Fibroblast of villous mesenchyme (primary cell): ENCODE measurements at regions not wholly inside any gene's neighbourhood (a gene's known extent, or its start where the extent isn't known, plus 50 kb on each side); places are given as distances from the start of the nearest gene placed in this dataset.
A peak's percentile ranks its signal among the peaks of the same experiment; 100 is the strongest.
"Not testable (repeated sequence)": the region's sequence is repeated elsewhere in the genome, so short reads cannot be mapped to it uniquely, and the experiment has no call there.

Source experiments
- DNase-seq: peaks from one replicate; pipeline ENCODE4 v3.0.0-alpha.2; 2010; ENCODE audit warnings: low read depth
- H3K4me3 ChIP-seq: 2 replicates; pipeline ENCODE4 v1.5.1; 2011; ENCODE audit warnings: low read depth, mild to moderate bottlenecking, low read length
- CTCF ChIP-seq: IDR thresholded peaks from 2 replicates; pipeline ENCODE4 v1.5.1; 2012; ENCODE audit warnings: low read depth, mild to moderate bottlenecking, low read length; ENCODE audit not compliant: insufficient read depth

GRCh38 chr3:194061421-194062030, 74.4 kb upstream of the HES1 start:
- no peak overlapping the region for H3K4me3 ChIP-seq
- DNase-seq = peak; percentile 48
- TF ChIP-seq CTCF = no peak

DNA sequence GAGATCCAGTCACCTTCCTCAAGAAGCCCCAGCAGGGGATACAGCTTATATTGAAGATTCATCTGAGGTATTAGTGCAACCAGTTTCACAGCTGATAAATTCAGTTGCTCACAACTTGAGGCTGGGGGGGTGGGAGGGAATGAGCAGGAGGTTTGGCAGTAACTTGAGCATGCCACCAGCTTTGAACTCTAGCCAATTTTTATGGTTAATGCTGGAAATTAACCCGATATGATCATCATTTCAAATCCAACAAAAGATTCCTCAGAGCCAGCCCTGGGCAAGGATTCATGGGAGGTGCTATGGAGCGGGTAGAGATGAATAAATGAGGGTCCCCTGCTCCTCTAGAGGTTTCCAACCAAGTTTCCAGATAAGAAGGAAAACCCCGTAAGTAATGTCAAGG, 73.1 kb upstream of the HES1 start:
- no peak for TF ChIP-seq CTCF
- H3K4me3 ChIP-seq = no peak overlapping the region

DNA sequence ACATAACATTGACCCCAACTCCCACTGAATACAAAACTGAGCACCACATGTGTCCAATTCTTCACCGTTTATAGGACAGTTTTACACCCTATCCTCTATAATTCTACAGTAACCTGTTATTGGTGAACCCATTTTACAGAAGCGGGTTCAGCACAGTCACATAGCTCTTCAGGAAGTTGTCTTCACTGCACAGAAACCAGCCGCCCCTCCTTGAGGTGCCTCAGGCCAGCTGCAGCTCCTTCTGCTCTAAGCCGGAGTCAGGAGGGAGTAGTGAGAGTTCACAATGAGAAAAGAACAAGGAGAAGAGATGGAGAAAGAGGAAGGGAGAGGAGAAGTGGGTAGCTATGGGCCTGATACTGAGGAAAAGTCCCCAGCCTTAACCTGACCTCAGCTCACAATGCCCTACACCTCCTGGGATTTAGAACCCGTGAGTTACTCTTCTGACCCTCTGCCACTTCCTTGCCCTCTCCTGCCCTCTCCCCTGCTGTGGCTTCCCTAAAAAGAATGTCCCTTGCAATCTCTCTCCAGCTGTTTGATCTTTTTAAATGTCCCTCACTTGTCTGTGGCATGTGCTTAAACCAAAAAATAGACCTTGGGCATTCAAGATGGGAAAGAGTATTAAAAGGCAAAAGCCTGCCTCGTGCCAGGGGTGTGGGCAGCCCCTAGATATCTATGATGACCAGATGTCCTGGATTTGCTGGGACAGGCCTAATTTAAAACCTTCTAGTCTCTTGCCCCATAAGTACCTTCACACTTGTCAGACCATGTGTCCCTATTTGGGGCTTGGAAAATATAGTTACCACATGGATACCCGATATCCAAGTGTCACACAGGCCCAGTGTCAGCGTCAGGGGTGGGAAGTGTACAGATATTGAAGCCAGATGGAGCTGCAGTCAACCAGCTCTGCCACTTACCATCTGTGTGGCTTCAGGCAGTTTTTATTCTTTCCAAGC, 71.3 kb upstream of the HES1 start:
- no peak overlapping the region for H3K4me3 ChIP-seq
- DNase-seq = no peak
- no peak for TF ChIP-seq CTCF

More for the DNA sequence above, 73.1 kb upstream of the HES1 start:
- DNase-seq = no peak

GRCh38 chr3:194067327-194067726, 68.6 kb upstream of the HES1 start:
- DNase-seq = not testable (repeated sequence)

DNA sequence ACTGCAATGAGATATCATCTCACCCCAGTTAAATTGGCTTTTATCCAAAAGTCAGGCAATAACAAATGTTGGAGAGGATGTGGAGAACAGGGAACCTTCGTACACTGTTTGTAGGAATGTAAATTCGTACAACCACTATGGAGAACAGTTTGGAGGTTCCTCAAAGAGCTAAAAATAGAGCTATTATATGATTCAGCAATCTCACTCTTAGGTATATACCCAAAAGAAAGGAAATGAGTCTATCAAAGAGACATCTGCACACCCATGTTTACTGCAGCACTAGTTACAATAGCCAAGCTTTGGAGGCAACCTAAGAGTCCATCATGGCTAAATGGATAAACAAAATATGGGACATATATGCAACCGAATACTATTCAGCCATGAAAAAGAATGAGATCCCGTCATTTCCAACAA, 68.0 kb upstream of the HES1 start:
- no peak for TF ChIP-seq CTCF
- H3K4me3 ChIP-seq = no peak overlapping the region
- DNase-seq = no peak

More at GRCh38 chr3:194067327-194067726, 68.6 kb upstream of the HES1 start:
- H3K4me3 ChIP-seq = not testable (repeated sequence)

DNA sequence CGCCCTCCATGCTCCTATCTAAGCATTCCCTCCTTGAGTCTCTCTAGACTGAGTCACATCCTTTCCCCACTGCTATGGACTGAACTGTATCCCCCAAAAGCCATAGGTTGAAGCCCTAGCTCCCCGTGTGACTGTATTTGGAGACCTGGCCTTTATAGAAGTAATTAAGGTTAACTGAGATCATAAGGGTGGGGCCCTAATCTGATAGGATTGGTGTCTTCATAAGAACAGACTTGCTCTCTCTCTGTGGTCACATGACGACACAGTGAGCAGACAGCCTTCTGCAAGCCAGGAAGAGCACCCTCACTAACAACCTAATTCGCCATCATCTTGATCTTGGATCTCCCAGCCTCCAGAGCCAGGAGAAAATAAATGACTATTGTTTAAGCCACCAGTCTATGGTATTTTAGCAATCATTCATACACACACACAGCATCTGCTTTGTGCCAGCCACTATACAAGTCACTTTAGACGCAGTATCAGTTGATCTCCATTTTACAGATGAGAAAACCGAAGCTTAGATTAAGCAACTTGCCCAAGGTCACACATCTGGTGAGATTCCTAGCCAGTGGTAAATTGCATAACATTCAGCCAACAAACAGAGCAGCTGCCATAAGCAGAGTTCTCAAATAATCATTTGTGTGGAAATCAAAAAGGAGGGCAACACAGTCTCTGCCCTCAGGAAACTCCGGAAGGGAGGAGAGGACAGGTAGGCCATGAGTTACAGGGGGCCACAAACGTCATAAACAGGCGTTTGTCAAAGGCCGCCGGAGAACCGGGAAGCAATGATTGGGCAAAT, 66.3 kb upstream of the HES1 start:
- no peak for TF ChIP-seq CTCF
- H3K4me3 ChIP-seq = no peak overlapping the region
- peak; percentile 97 for DNase-seq

- H3K4me3 ChIP-seq = peak overlapping the region; percentile 59
- DNase-seq = no peak
- no peak for TF ChIP-seq CTCF
These were observed 65.7 kb upstream of the HES1 start for GRCh38 chr3:194070220-194070633.
